CD4-positive, alpha-beta T cell (primary cell): ENCODE measurements at regions not wholly inside any gene's neighbourhood (a gene's known extent, or its start where the extent isn't known, plus 50 kb on each side); places are given as distances from the start of the nearest gene placed in this dataset.

Source experiments
- ATAC-seq: fragments of 200-7000 bp; cut with Tn5 transposase; one replicate; pipeline ENCODE4 v1.10.0; 2022; ENCODE audit warnings: mild to moderate bottlenecking; ENCODE audit not compliant: poor library complexity
- CTCF ChIA-PET: fragments of 350-600 bp; sonication (Branson Sonifier 250); formaldehyde crosslinking; loops from one replicate; lab custom pipeline; 2021; ENCODE audit warnings: antibody characterized with exemption, inconsistent platforms; lab: Charles Lee
- POLR2A ChIA-PET: fragments of 350-600 bp; sonication (Branson Sonifier 250); formaldehyde crosslinking; loops from one replicate; lab custom pipeline; 2021; ENCODE audit warnings: antibody characterized with exemption, inconsistent platforms; lab: Charles Lee
- DNase-seq, 14 experiments: peaks; one replicate each; pipeline ENCODE4 v3.0.0-alpha.2; 2013 to 2020; ENCODE audit warnings: mixed read lengths in 2 of 14
- H3K27ac ChIP-seq, 2 donors: one replicate each; pipeline versions ENCODE4 v1.5.1 to v1.7.0; 2013; ENCODE audit warnings: low read length in 2 of 2, low read depth in 1 of 2, mild to moderate bottlenecking in 1 of 2
- H3K27me3 ChIP-seq, 2 experiments: 1 replicate in 1 of 2; 2 replicates in 1 of 2; pipeline versions ENCODE4 v1.6.1 to v1.7.0; 2013; ENCODE audit warnings: low read length in 2 of 2, control low read depth in 1 of 2, mild to moderate bottlenecking in 1 of 2, moderate library complexity in 1 of 2; ENCODE audit not compliant: insufficient read depth in 2 of 2, control insufficient read depth in 1 of 2
- H3K36me3 ChIP-seq: one replicate; pipeline ENCODE4 v1.6.1; 2013; ENCODE audit warnings: low read length, control low read depth; ENCODE audit not compliant: insufficient read depth
- H3K4me1 ChIP-seq: one replicate; pipeline ENCODE4 v1.6.1; 2013; ENCODE audit warnings: low read length, control low read depth; ENCODE audit not compliant: insufficient read depth
- H3K4me3 ChIP-seq: one replicate; pipeline ENCODE4 v1.5.1; 2013; ENCODE audit warnings: mild to moderate bottlenecking, low read length, moderate library complexity
- H3K9me3 ChIP-seq, 2 experiments: 1 replicate in 1 of 2; 2 replicates in 1 of 2; pipeline versions ENCODE4 v1.6.1 to v1.7.0; 2013; ENCODE audit warnings: low read length in 2 of 2, mild to moderate bottlenecking in 2 of 2, control low read depth in 1 of 2, moderate library complexity in 1 of 2; ENCODE audit not compliant: control insufficient read depth in 1 of 2, insufficient read depth in 1 of 2
- H3K27ac Mint-ChIP-seq: one replicate; pipeline ENCODE4 v1.8.0; 2020; ENCODE audit warnings: mixed read lengths
- H3K27me3 Mint-ChIP-seq: one replicate; pipeline ENCODE4 v1.8.0; 2021; ENCODE audit warnings: mixed read lengths
- H3K36me3 Mint-ChIP-seq: one replicate; pipeline ENCODE4 v1.8.0; 2021; ENCODE audit warnings: low read depth, mixed read lengths
- H3K4me1 Mint-ChIP-seq: one replicate; pipeline ENCODE4 v1.8.0; 2021; ENCODE audit warnings: low read depth, mixed read lengths
- H3K4me3 Mint-ChIP-seq: one replicate; pipeline ENCODE4 v1.8.0; 2020; ENCODE audit warnings: mild to moderate bottlenecking, mixed read lengths
- H3K9me3 Mint-ChIP-seq: one replicate; pipeline ENCODE4 v1.8.0; 2020; ENCODE audit warnings: mixed read lengths
- intact Hi-C, 2 experiments: fragments of 100-400 bp; cut with DNase I in 1 of 2; cut with micrococcal nuclease in 1 of 2; formaldehyde crosslinking; loops; one replicate each; pipeline versions ENCODE4 v1.15.1 to v1.9.0; 2023 to 2025; cut with DNase I, micrococcal nuclease
- TF ChIP-seq, protein P1 (sequence below): fragments of 200-600 bp; IDR thresholded peaks from one replicate; pipeline ENCODE4 v1.8.0; 2022; ENCODE audit warnings: antibody characterized with exemption, mild to moderate bottlenecking

DNA sequence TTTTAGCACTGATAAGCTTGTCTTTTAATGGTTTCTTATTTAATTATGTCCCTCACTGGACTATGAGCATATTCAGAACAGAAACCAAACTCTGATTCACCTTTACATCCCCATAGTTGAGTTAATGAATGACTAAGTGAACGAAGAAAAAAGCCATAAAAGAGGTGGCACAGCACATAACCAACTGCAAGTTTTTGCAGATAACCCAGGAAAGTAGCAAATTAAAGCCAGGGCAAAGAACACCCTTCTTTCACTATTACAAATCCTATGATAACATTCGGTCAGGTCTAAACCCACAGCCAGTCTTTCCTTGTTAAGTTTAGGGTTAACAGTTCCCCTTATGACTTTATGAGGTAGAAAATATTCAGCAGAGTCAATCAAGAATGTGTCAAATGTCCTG lies 102.7 kb downstream of the RIN2 start:
- H3K27ac Mint-ChIP-seq = no peak overlapping the region
- no peaks in the 10 kb centered on the region for H3K36me3 Mint-ChIP-seq
- Histone ChIP-seq H3K9me3 (no peaks in the 10 kb centered on the region), H3K4me3 (no peak overlapping the region), H3K27ac (no peak overlapping the region), H3K4me1 (no peaks in the 10 kb centered on the region), H3K27me3 (peaks cover 0 to 6% of the 10 kb centered on the region in 2 experiments), H3K36me3 (no peaks in the 10 kb centered on the region)
- CTCF ChIA-PET = no interaction called here
- peaks cover 27% of the 10 kb centered on the region for H3K27me3 Mint-ChIP-seq
- intact Hi-C loops = no loop called here
- H3K4me3 Mint-ChIP-seq = no peak overlapping the region
- H3K4me1 Mint-ChIP-seq = no peaks in the 10 kb centered on the region
- TF ChIP-seq, protein P1, sequence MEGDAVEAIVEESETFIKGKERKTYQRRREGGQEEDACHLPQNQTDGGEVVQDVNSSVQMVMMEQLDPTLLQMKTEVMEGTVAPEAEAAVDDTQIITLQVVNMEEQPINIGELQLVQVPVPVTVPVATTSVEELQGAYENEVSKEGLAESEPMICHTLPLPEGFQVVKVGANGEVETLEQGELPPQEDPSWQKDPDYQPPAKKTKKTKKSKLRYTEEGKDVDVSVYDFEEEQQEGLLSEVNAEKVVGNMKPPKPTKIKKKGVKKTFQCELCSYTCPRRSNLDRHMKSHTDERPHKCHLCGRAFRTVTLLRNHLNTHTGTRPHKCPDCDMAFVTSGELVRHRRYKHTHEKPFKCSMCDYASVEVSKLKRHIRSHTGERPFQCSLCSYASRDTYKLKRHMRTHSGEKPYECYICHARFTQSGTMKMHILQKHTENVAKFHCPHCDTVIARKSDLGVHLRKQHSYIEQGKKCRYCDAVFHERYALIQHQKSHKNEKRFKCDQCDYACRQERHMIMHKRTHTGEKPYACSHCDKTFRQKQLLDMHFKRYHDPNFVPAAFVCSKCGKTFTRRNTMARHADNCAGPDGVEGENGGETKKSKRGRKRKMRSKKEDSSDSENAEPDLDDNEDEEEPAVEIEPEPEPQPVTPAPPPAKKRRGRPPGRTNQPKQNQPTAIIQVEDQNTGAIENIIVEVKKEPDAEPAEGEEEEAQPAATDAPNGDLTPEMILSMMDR = no peak
- ATAC-seq (no peak), DNase-seq (no peak)
- peaks cover 3% of the 10 kb centered on the region for H3K9me3 Mint-ChIP-seq
- POLR2A ChIA-PET = no interaction called here

DNA sequence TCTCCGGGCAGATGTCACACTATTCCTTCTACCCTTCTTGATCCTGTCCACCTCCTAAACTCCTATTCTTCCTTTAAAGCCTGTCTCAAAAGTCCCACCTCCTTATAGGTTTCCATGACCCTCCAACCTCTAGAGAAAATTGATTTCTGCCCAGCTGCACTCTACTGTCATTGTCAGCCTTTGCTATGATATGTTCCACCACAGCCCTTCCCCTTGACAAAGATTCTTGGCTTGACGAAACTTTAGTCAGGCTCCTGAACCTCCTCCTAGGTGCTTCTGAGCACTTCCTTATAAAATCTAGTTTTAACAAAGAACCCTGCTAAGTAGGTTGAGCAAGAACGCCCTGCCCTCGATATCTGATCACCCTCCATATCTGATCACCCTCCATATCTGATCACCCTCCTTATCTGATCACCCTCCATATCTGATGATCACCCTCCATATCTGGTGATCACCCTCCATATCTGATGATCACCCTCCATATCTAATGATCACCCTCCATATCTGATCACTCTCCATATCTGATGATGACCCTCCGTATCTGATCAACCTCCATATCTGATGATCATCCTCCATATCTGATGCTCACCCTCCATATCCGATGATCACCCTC lies 103.2 kb downstream of the RIN2 start:
- Histone ChIP-seq H3K9me3 (no peaks in the 10 kb centered on the region), H3K27ac (no peak overlapping the region), H3K36me3 (no peaks in the 10 kb centered on the region), H3K27me3 (peaks cover 0 to 6% of the 10 kb centered on the region in 2 experiments), H3K4me3 (no peak overlapping the region), H3K4me1 (no peaks in the 10 kb centered on the region)
- ATAC-seq (no peak), DNase-seq (no peak)
- H3K27ac Mint-ChIP-seq = no peak overlapping the region
- intact Hi-C loops = no loop called here
- POLR2A ChIA-PET = no interaction called here
- H3K36me3 Mint-ChIP-seq = no peaks in the 10 kb centered on the region
- TF ChIP-seq, protein P1 = no peak
- CTCF ChIA-PET = no interaction called here
- no peaks in the 10 kb centered on the region for H3K4me1 Mint-ChIP-seq
- H3K4me3 Mint-ChIP-seq = no peak overlapping the region
- H3K27me3 Mint-ChIP-seq = peaks cover 27% of the 10 kb centered on the region
- H3K9me3 Mint-ChIP-seq = peaks cover 3% of the 10 kb centered on the region

DNA sequence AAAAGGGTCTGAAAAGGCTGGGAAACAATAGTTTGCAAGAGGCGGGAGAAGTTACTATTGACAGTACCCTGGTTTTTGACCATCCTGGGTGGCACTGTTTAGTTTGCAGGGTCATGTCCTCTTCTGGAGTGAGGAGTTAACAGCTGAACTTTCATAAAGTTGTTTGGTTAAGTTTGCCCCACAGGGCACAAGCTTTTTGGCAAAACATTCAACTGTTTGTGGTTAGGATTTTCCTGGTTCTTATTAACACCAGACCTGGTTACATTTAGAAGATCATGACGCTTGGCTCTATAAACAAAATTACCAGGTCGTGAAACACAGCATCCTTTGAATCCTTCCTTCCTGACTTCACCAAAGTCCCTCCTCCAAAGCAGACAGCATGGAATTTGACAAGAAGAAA lies 106.1 kb downstream of the RIN2 start:
- H3K4me3 ChIP-seq = no peak overlapping the region
- intact Hi-C loops = no loop called here
- no peak overlapping the region for H3K27ac Mint-ChIP-seq
- ChIA-PET CTCF (no interaction called here), POLR2A (no interaction called here)
- peaks cover 3% of the 10 kb centered on the region for H3K9me3 Mint-ChIP-seq
- no peaks in the 10 kb centered on the region for H3K36me3 ChIP-seq
- no peaks in the 10 kb centered on the region for H3K36me3 Mint-ChIP-seq
- peaks cover 0 to 3% of the 10 kb centered on the region in 2 experiments for H3K27me3 ChIP-seq
- H3K27me3 Mint-ChIP-seq = peaks cover 20% of the 10 kb centered on the region
- no peak overlapping the region for H3K4me3 Mint-ChIP-seq
- DNase-seq (no peak), ATAC-seq (no peak)
- H3K9me3 ChIP-seq = peaks cover 0 to 6% of the 10 kb centered on the region in 2 experiments
- H3K4me1 Mint-ChIP-seq = no peaks in the 10 kb centered on the region
- TF ChIP-seq, protein P1 = no peak
- H3K27ac ChIP-seq = no peak overlapping the region
- no peaks in the 10 kb centered on the region for H3K4me1 ChIP-seq
